WTC11 (cell line): ENCODE measurements at regions not wholly inside any gene's neighbourhood (a gene's known extent, or its start where the extent isn't known, plus 50 kb on each side); places are given as distances from the start of the nearest gene placed in this dataset.

ENCODE experiments used
- ATAC-seq: fragments of 200-7000 bp; cut with Tn5 transposase; 2 replicates; pipeline ENCODE4 v1.10.0; 2021; ENCODE audit warnings: mild to moderate bottlenecking, moderate library complexity
- CTCF ChIA-PET: fragments of 300-600 bp; sonication (Branson Sonifier 250); formaldehyde crosslinking; loops from one replicate; lab custom pipeline; 2021; ENCODE audit warnings: antibody characterized with exemption; lab: Charles Lee
- POLR2A ChIA-PET: fragments of 350-600 bp; sonication (Branson Sonifier 250); formaldehyde crosslinking; loops from one replicate; lab custom pipeline; 2021; ENCODE audit warnings: antibody characterized with exemption; lab: Charles Lee
- DNase-seq: peaks from one replicate; pipeline ENCODE4 v3.0.0; 2021; ENCODE audit warnings: low spot score
- H3K27ac Mint-ChIP-seq: 2 replicates; pipeline ENCODE4 v1.8.0; 2021; ENCODE audit warnings: mixed read lengths
- H3K27me3 Mint-ChIP-seq: 2 replicates; pipeline ENCODE4 v1.8.0; 2021; ENCODE audit warnings: low read depth, mild to moderate bottlenecking, moderate library complexity, mixed read lengths
- H3K36me3 Mint-ChIP-seq: 2 replicates; pipeline ENCODE4 v1.8.0; 2021; ENCODE audit warnings: mixed read lengths
- H3K4me1 Mint-ChIP-seq: 2 replicates; pipeline ENCODE4 v1.8.0; 2022; ENCODE audit warnings: mixed read lengths
- H3K4me3 Mint-ChIP-seq: 2 replicates; pipeline ENCODE4 v1.8.0; 2021; ENCODE audit warnings: mild to moderate bottlenecking, moderate library complexity, mixed read lengths
- H3K9me3 Mint-ChIP-seq: 2 replicates; pipeline ENCODE4 v1.8.0; 2021; ENCODE audit warnings: mixed read lengths
- AFF4 ChIP-seq: sonication (generic); formaldehyde crosslinking; IDR thresholded peaks from 2 replicates; pipeline ENCODE4 v1.8.1; 2023; ENCODE audit warnings: mild to moderate bottlenecking, missing genetic modification reagents, borderline replicate concordance
- ATF2 ChIP-seq: sonication (generic); formaldehyde crosslinking; IDR thresholded peaks from 2 replicates; pipeline ENCODE4 v1.8.1; 2022; ENCODE audit warnings: low read depth, missing genetic modification reagents, borderline replicate concordance
- CDX4 ChIP-seq: fragments of 250-450 bp; sonication (Bioruptor Pico); IDR thresholded peaks from 2 replicates; pipeline ENCODE4 v1.9.0; 2021; ENCODE audit warnings: moderate library complexity, mild to moderate bottlenecking, inconsistent platforms, borderline replicate concordance
- CREM ChIP-seq: sonication (generic); formaldehyde crosslinking; IDR thresholded peaks from 2 replicates; pipeline ENCODE4 v1.8.1; 2022; ENCODE audit warnings: mild to moderate bottlenecking, missing genetic modification reagents, moderate library complexity
- E2F4 ChIP-seq: sonication (generic); formaldehyde crosslinking; IDR thresholded peaks from 2 replicates; pipeline ENCODE4 v1.8.1; 2022; ENCODE audit warnings: low read depth, mild to moderate bottlenecking, moderate library complexity, missing genetic modification reagents, borderline replicate concordance
- ERG ChIP-seq: fragments of 250-450 bp; sonication (Bioruptor Pico); IDR thresholded peaks from 2 replicates; pipeline ENCODE4 v1.8.0; 2021; ENCODE audit warnings: mild to moderate bottlenecking
- FOXJ3 ChIP-seq: sonication (generic); formaldehyde crosslinking; IDR thresholded peaks from 2 replicates; pipeline ENCODE4 v1.9.0; 2021; ENCODE audit warnings: missing genetic modification reagents, mild to moderate bottlenecking, borderline replicate concordance
- HMGA2 ChIP-seq: fragments of 250-450 bp; sonication (Bioruptor Pico); IDR thresholded peaks from 2 replicates; pipeline ENCODE4 v1.4.0; 2021; ENCODE audit warnings: mild to moderate bottlenecking, moderate library complexity
- JUN ChIP-seq: sonication (generic); formaldehyde crosslinking; IDR thresholded peaks from 2 replicates; pipeline ENCODE4 v1.8.0; 2023; ENCODE audit warnings: mild to moderate bottlenecking, missing genetic modification reagents
- MXD4 ChIP-seq: fragments of 250-450 bp; sonication (Bioruptor Pico); IDR thresholded peaks from 2 replicates; pipeline ENCODE4 v1.8.0; 2021; ENCODE audit warnings: mild to moderate bottlenecking, moderate library complexity, borderline replicate concordance
- NFE2L1 ChIP-seq: sonication (generic); formaldehyde crosslinking; IDR thresholded peaks from 2 replicates; pipeline ENCODE4 v1.8.1; 2023; ENCODE audit warnings: missing genetic modification reagents
- PREB ChIP-seq: sonication (generic); formaldehyde crosslinking; IDR thresholded peaks from 2 replicates; pipeline ENCODE4 v1.8.1; 2022; ENCODE audit warnings: mild to moderate bottlenecking, missing genetic modification reagents, moderate library complexity, borderline replicate concordance
- RORB ChIP-seq: fragments of 250-450 bp; sonication (Bioruptor Pico); IDR thresholded peaks from 2 replicates; pipeline ENCODE4 v1.9.0; 2021; ENCODE audit warnings: mild to moderate bottlenecking
- TEAD1 ChIP-seq: sonication (generic); formaldehyde crosslinking; IDR thresholded peaks from 2 replicates; pipeline ENCODE4 v1.8.0; 2022; ENCODE audit warnings: mild to moderate bottlenecking, missing genetic modification reagents
- ZNF219 ChIP-seq: sonication (generic); formaldehyde crosslinking; IDR thresholded peaks from 2 replicates; pipeline ENCODE4 v1.8.0; 2023; ENCODE audit warnings: missing genetic modification reagents, mild to moderate bottlenecking, borderline replicate concordance
- ZNF263 ChIP-seq: sonication (generic); formaldehyde crosslinking; IDR thresholded peaks from 2 replicates; pipeline ENCODE4 v1.8.1; 2022; ENCODE audit warnings: low read depth, mild to moderate bottlenecking, moderate library complexity, missing genetic modification reagents
- ZNF423 ChIP-seq: fragments of 250-450 bp; sonication (Bioruptor Pico); IDR thresholded peaks from 2 replicates; pipeline ENCODE4 v2.1.2; 2022; ENCODE audit warnings: mild to moderate bottlenecking, moderate library complexity
- TF ChIP-seq, protein P1 (sequence below): fragments of 250-450 bp; sonication (Bioruptor Pico); IDR thresholded peaks from 2 replicates; pipeline ENCODE4 v1.9.0; 2021; ENCODE audit warnings: mild to moderate bottlenecking
- TF ChIP-seq, protein P2 (sequence below): sonication (generic); formaldehyde crosslinking; IDR thresholded peaks from 2 replicates; pipeline ENCODE4 v1.8.1; 2022; ENCODE audit warnings: mild to moderate bottlenecking, moderate library complexity, missing genetic modification reagents
- TF ChIP-seq, protein P3 (sequence below): sonication (generic); formaldehyde crosslinking; IDR thresholded peaks from 2 replicates; pipeline ENCODE4 v1.8.0; 2022; ENCODE audit warnings: mild to moderate bottlenecking, missing genetic modification reagents

GRCh38 chr10:78871796-78872195 is 197.0 kb upstream of the ZMIZ1 start (continued):
- TF ChIP-seq CDX4 (CRISPR knock-in tag) (no peak), ATF2 (no peak), PREB (CRISPR knock-in tag) (no peak), CREM (CRISPR knock-in tag) (no peak), RORB (CRISPR knock-in tag) (no peak), ZNF219 (CRISPR knock-in tag) (no peak), JUN (CRISPR knock-in tag) (no peak)
- TF ChIP-seq, protein P1, sequence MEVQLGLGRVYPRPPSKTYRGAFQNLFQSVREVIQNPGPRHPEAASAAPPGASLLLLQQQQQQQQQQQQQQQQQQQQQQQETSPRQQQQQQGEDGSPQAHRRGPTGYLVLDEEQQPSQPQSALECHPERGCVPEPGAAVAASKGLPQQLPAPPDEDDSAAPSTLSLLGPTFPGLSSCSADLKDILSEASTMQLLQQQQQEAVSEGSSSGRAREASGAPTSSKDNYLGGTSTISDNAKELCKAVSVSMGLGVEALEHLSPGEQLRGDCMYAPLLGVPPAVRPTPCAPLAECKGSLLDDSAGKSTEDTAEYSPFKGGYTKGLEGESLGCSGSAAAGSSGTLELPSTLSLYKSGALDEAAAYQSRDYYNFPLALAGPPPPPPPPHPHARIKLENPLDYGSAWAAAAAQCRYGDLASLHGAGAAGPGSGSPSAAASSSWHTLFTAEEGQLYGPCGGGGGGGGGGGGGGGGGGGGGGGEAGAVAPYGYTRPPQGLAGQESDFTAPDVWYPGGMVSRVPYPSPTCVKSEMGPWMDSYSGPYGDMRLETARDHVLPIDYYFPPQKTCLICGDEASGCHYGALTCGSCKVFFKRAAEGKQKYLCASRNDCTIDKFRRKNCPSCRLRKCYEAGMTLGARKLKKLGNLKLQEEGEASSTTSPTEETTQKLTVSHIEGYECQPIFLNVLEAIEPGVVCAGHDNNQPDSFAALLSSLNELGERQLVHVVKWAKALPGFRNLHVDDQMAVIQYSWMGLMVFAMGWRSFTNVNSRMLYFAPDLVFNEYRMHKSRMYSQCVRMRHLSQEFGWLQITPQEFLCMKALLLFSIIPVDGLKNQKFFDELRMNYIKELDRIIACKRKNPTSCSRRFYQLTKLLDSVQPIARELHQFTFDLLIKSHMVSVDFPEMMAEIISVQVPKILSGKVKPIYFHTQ (CRISPR knock-in tag), result no peak

DNA sequence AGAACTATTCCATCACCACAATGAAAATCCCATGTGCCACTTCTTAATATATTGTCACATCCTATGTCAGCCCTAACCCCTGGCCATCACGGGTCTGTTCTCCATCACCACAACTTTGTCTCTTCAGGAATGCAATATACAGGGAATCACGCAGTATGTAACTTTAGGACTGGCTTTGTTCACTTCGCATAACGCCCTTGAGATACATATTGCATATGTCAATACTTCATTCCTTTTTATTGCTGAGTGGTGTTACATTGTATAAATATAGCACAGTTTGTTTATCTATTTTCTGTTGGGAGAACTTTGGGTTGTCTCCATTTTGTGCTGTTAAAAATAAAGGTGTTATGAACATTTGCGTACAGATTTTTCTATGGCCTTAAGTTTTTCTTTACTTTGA is 195.4 kb upstream of the ZMIZ1 start:
- Mint-ChIP-seq H3K4me3 (no peak overlapping the region), H3K9me3 (no peaks in the 10 kb centered on the region), H3K4me1 (peaks cover 19% of the 10 kb centered on the region), H3K27ac (no peak overlapping the region), H3K27me3 (peaks cover 64% of the 10 kb centered on the region), H3K36me3 (no peaks in the 10 kb centered on the region)
- no peak for DNase-seq
- ChIA-PET CTCF (no interaction called here), POLR2A (no interaction called here)
- ATAC-seq, result no peak
- no peak for TF ChIP-seq HMGA2 (CRISPR knock-in tag)
- no peak for TF ChIP-seq AFF4 (CRISPR knock-in tag)
- no peak for TF ChIP-seq E2F4 (CRISPR knock-in tag)
- no peak for TF ChIP-seq ZNF263 (CRISPR knock-in tag)
- TF ChIP-seq NFE2L1 (CRISPR knock-in tag), result no peak
- no peak for TF ChIP-seq MXD4 (CRISPR knock-in tag)
- TF ChIP-seq, protein P2, sequence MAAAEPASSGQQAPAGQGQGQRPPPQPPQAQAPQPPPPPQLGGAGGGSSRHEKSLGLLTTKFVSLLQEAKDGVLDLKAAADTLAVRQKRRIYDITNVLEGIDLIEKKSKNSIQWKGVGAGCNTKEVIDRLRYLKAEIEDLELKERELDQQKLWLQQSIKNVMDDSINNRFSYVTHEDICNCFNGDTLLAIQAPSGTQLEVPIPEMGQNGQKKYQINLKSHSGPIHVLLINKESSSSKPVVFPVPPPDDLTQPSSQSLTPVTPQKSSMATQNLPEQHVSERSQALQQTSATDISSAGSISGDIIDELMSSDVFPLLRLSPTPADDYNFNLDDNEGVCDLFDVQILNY (CRISPR knock-in tag), result no peak
- no peak for TF ChIP-seq TEAD1 (CRISPR knock-in tag)
- no peak for TF ChIP-seq FOXJ3 (CRISPR knock-in tag)
- TF ChIP-seq ZNF423 (CRISPR knock-in tag), result no peak
- TF ChIP-seq ERG (CRISPR knock-in tag), result no peak
- TF ChIP-seq, protein P3, sequence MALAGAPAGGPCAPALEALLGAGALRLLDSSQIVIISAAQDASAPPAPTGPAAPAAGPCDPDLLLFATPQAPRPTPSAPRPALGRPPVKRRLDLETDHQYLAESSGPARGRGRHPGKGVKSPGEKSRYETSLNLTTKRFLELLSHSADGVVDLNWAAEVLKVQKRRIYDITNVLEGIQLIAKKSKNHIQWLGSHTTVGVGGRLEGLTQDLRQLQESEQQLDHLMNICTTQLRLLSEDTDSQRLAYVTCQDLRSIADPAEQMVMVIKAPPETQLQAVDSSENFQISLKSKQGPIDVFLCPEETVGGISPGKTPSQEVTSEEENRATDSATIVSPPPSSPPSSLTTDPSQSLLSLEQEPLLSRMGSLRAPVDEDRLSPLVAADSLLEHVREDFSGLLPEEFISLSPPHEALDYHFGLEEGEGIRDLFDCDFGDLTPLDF (CRISPR knock-in tag), result no peak
- TF ChIP-seq ATF2, result no peak
